Adrenal gland (tissue), 5 donors: ENCODE measurements at regions not wholly inside any gene's neighbourhood (a gene's known extent, or its start where the extent isn't known, plus 50 kb on each side); places are given as distances from the start of the nearest gene placed in this dataset.

ENCODE experiments used
- POLR2A ChIP-seq, 2 donors: fragments of 450-650 bp; IDR thresholded peaks; one replicate each; pipeline ENCODE4 v1.6.1; 2017; ENCODE audit warnings: antibody characterized with exemption in 2 of 2, mild to moderate bottlenecking in 2 of 2, moderate library complexity in 1 of 2
- TF ChIP-seq, protein P1 (sequence below), 6 experiments: fragments of 450-650 bp in 4 of 6; fragments of 200-600 bp in 2 of 6; sonication (generic) in 1 of 6; IDR thresholded peaks; 1 replicate in 5 of 6; 2 replicates in 1 of 6; pipeline versions ENCODE4 v1.5.1 to v1.8.0; 2016 to 2021; ENCODE audit warnings: antibody characterized with exemption in 6 of 6, mild to moderate bottlenecking in 2 of 6, moderate library complexity in 1 of 6
- donor health status: DM: no; HTN: no; CAD: no.

DNA sequence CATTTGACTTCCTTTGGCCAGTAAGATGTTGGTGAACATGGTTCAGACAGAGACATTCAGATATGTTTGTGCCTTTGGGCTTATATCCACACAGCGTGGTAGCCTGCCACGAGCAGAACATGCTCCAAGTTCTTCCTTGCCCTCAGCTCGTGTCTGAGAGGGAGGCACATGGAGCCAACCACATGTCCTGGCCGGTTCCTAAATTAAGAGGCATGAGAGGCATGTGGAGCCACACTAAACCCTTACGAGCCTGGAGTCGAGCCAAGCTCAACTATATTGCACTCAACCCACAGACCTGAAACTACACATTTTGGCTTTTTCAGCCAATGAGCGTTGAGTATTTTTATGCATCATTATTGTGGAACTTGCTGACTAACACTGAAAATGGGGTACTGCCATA, 133.7 kb upstream of the KCNK1 start:
- TF ChIP-seq, protein P1, sequence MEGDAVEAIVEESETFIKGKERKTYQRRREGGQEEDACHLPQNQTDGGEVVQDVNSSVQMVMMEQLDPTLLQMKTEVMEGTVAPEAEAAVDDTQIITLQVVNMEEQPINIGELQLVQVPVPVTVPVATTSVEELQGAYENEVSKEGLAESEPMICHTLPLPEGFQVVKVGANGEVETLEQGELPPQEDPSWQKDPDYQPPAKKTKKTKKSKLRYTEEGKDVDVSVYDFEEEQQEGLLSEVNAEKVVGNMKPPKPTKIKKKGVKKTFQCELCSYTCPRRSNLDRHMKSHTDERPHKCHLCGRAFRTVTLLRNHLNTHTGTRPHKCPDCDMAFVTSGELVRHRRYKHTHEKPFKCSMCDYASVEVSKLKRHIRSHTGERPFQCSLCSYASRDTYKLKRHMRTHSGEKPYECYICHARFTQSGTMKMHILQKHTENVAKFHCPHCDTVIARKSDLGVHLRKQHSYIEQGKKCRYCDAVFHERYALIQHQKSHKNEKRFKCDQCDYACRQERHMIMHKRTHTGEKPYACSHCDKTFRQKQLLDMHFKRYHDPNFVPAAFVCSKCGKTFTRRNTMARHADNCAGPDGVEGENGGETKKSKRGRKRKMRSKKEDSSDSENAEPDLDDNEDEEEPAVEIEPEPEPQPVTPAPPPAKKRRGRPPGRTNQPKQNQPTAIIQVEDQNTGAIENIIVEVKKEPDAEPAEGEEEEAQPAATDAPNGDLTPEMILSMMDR (IDR thresholded peaks at IDR 0.05): no peak
- no peak for TF ChIP-seq POLR2A (IDR thresholded peaks at IDR 0.05)
